HG03442 (cell line): ENCODE measurements at regions not wholly inside any gene's neighbourhood (a gene's known extent, or its start where the extent isn't known, plus 50 kb on each side); places are given as distances from the start of the nearest gene placed in this dataset.

ENCODE experiments used
- ATAC-seq: cut with Tn5 transposase; IDR thresholded peaks from one replicate; pipeline ENCODE4 v1.9.1; 2021; ENCODE audit warnings: mild to moderate bottlenecking, moderate library complexity; ENCODE audit not compliant: unreplicated experiment

DNA sequence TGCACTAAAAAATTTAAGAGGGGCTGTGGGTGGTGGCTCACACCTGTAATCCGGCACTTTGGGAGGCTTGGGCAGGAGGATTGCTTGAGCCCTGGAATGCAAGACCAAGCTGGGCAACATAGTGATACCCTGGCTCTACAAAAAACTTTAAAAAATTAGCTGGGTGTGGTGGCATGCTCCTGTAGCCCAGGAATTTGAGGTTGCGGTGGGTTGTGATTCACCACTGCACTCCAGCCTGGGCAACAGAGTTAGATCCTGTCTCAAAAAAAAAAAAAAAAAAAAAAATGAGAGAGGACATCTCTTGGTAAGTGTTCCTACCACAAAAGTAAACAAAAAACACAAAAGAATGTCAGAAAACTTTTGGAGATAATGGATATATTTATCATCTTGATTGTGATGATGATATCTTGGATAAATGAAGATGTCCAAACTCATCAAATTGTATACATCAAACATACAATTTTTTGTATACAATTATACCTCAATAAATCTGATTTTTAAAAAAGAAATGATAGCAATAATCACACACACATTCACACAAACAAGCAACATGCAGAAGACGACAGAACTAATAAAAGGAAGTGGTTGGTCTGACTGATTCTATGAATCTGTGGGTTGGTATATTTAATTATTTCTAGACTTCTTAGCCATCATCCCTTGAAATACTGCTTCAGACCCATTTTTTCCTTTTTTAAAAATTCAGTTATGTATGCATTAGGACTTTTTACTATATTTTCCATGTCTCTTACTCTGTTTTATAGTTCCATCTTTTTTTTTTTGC is 465.9 kb downstream of the PLA2G4A start:
- ATAC-seq, result no peak

DNA sequence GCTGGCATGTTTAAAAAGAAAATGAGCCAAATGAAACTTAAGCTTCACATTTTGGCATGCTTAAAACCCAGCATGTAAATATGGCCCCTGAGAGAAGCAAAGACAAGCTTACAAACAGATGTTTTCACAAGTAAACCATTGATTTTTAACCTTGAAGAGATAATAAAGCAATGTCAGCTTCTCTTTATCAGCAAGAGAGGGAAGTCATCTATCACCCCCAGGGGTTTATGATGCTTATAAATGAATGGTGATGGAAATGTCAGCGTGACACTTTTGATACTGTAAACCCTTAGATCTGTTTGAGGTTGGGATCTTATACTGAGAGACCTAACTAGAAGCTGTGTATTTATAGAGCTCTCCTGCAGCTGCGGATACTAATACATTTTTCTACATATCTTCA is 471.3 kb downstream of the PLA2G4A start:
- ATAC-seq, result no peak

DNA sequence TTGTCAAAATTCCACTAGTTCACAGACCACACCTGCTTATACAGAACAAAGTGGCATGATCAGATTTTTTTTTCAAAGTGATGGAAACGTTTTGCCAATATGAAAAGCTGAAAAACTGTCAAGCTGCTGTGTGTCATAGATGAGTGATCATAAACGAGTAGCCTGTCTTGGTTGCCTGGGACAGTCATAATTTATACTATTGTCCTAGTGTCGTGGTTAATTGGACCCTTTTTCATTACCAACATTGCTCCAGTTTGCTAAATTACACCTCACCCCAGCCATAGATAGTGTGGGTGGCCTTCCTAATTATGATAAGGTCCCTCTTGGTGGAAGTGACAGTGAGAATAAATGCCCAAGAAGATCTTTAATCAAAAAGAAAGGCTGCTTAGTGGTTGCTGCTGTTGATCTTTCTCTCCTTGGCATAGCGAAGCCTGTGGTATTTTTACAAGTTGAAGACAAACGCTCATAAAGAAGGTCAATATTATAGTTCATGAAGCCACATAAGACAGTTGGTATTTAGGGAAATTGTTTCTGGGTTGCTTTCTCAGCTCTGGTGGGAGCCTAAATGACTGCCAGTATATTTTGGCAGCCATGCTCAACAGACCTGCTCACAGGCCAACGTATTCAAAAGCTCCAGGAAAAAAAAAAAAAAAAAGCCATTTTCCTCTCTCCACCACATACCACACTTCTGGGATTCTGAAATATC is 478.1 kb downstream of the PLA2G4A start:
- no peak for ATAC-seq

DNA sequence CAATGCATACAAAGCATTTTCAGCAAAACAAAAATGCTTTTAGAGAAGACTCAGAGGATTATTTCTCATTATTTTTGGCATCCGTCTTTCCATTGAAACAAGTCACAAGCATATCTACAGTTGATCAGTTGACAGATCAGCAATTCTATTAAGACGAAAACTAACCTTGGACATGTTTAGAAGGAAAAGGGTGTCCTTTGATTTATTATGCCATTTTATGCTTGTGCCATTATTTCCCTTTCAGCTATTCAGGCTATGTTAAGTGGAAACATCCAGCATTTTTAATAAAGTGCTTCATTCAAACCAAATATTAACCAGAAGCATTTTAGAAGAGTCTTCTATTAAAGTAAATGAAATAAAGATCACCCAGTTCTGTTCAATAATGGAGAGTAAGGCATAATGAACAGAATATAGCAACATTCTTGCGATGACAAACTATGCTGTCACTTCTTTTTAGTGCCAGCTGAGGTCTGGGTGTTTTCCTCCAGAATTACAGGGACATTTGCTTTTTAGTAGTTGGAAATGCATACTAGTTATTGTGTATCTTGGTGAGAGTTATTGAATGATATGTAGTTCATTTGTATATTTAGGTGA is 481.4 kb downstream of the PLA2G4A start:
- no peak for ATAC-seq

DNA sequence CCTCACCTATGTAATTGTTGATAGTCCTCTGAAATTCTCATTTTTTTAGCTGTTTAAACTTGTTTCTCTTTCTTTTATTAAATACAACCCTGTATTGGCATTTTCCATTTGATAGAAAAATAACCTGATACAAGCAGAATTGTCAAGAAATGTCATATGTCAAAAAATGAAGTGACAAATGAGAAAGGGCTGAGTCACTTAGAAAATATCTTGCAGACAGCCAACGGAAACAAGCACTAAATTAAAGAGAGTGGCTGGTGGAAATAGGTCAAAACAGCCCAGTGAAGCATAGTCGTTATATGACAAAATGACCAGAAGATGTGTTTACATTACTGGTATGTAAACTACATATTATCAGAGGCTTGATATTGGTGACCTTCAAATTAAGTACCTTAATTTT is 484.4 kb downstream of the PLA2G4A start:
- ATAC-seq, result no peak

DNA sequence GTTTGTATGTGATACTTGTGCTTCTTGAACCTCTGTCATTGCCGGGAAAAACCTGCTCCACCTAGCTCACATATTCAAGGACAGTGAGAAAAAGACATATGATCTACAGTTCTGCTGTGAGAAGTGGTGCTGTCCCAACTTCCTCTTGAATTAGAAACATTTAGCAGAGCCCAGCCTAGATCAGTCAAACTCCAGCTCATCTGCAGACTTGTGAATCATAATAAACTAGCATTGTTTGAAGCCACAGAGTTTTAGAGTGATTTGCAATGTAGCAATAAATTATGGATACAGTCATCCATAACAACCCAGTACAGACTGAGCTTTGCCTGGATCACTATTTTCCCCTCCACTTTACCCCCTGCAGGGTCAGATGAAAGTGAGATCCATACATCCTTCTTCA is 497.8 kb downstream of the PLA2G4A start:
- no peak for ATAC-seq

DNA sequence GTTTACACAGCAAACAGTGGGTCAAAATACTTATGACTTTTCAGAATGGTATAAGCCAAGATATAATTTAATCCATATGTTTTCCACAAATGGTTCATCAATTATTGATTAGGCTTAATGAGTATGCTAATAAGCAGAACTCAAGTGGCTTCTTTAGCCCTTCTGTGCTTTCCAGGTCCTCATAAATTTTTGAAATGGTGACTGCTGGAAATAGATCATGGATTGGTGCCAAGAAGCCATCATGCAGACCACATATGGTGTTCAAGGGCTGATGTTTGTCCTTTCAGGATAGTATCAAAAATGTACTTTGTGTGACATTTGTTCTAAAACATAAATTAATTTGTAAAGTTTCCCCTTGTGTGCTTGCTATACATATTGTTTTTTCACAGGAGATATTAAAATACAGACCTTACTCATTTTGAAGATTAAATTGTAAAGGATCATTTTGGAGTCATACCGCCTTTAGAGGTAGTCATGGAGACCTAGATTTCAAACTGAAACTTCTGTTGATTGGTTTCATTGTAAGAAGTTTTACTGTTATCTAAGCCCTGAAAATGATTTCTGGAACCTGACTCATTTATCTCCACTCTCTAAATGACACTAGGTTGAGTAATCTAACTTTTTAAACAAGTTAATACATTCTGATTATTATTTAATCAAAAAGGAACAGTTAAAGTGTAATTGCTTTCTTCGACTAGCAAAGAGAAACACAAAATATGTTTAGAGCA is 507.9 kb downstream of the PLA2G4A start:
- ATAC-seq, result peak; percentile 50

DNA sequence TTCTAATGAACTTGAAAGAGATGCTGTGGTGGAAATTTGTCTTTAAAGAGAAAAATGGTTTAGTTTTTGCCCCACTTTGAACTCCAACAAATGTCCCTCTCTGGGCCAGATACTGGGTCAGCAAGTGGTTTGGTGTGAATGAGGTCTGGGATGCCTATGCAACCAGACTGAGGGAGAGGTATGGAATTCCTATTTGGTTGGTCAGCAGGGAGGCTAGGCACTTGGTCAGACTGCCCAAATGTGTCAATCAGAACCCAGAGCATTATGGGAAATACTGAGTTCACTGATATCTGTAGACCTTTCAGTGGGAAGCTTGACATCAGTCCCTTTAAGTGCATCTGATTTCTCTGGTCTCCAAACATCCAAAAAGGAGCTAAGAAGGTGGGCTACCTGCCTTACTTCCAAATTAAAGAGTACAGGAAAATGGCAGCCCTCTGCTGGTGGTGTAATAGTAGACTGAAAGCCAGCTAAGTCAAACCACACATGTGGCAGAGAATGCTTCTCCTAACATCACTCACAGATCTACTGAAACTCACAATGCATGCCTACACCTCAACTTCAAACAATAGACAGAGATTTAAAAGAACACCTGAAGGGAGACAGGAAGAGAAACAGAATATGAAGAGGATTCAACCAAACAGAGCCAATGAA is 510.1 kb downstream of the PLA2G4A start:
- ATAC-seq, result no peak

DNA sequence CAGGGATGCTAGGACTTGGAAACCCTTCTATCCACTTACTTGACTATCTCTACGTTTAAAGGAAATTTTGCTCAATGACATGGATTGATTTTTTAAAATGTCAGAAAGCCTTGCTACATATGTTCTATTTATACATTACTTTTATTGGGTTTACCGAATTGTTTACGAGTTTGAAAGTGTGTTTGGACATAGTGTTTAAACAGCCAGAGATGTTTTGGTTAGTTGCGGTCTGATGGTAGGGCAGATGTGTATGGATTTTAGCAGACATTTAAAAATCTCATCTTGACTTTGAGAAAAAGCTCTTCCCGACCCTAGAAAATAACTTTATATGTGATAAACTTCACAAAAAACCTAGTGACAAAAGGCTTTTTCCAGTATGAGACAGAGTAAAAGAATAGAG is 513.7 kb downstream of the PLA2G4A start:
- no peak for ATAC-seq

DNA sequence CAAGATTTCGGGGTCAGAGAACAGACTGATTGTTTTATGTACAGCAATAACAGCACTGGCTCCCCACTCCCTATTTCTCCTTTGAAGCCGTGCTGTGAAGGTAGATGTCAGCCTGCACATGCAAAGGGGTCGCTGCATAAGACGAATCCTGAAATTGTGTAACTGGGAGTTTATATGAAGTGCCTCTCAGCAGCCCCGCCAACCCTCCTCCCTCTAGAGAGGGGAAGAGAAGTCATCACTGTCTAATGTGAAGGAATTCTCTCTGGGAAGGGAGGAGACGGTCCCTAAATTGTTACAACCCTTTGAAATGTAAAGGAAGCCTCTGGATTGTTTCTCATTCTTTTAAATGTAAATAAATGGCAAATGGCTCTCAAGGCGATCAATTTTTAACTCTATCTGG is 545.3 kb downstream of the PLA2G4A start:
- no peak for ATAC-seq

DNA sequence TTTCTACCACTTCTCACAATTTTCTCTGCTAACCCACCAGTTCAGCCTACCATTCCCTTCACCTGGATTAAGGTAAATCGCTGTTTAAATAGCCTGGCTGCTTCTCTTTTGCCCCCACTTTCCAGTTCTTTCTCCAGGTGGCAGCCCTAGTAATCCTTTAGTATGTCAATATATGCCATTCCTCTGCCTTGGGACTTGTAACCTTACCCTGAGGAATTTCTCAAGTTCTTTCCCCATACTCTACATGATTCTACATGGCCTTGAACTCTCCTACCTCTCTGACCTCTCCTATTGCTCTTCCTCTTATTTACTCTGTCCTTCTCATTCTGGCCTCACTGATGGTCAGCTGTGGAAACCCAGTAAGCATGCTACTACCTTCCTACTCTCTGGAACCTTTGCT is 546.0 kb downstream of the PLA2G4A start:
- no peak for ATAC-seq

DNA sequence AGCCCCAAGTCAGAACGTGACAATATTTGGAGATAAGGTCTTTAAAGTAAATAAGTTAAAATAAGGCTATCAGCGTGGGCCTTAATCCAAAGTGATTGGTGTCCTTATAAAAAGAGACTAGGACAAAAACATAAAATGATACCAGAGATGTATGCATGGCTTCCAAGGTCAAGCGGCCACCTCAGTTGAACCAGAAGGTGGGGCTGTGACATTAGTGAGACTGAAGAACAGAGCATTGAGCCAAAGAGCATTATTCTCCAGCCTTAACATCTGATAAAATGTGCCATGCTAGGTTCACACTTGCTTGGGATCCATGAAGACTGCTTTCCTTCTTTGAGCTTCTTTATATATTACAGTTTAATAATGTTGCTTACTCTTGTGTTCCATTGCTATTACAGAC is 554.6 kb downstream of the PLA2G4A start:
- no peak for ATAC-seq

DNA sequence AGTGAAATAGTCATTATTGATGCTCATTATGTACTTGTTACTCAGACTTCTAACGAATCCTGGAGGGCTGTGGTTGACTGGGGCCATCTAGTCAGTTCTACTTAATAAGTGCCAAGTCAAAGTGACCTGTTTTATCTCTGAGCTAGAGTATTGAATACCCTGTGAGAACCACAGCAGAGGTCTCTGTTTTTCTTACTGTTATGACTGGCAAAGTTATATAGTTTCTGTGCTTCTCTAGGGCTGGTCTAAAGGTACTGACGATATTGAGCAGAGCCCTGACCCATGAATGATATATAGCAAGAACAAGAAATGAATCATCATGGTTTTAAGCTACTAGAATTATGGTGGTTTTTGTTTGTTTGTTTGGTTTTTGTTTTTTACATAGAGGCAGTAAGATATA is 555.8 kb downstream of the PLA2G4A start:
- peak; percentile 97 for ATAC-seq

DNA sequence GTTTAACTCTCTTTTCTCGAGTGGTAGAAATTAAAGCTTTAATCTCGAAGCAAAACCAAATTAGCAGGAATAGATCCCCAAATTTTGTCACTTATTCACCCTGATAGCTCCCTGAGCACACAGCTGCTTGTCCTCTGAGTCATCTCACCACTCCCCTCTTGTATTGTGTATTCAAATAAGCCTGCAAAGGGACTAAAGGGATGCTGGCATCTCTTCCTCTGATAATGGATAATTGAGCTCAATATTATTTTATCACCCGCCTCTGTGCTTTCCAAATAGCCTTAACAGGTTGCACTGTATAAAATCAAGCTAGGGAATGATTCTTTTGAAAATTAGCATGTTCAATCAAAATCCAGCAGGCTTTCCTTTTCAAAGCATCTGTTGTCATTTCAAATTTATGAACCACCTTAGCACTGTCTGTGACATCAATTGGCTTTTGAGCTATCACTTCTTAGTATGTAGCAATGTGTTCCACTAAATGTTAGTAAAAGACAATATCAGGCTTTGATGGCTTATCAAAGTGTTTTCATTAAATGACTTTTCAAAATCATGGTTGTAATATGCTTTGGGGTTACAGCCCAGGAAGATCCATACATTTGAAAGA is 561.6 kb downstream of the PLA2G4A start:
- ATAC-seq, result no peak

DNA sequence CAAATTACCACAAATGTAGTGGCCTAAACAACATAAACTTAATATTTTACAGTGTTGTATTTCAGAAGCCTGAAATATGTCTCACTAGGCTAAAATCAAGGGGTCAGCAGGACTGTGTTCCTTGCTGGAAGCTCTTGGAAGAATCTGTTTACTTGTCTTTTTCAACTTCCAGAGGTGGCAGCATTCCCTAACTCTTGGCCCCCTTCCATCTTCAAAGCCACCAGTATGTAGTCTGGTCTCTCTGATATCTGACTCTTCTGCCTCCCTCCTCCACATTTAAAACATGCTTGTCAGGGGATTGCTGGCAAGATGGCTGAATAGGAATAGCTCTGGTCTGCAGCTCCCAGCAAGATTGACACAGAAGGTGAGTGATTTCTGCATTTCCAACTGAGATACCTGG is 567.5 kb downstream of the PLA2G4A start:
- ATAC-seq, result no peak

DNA sequence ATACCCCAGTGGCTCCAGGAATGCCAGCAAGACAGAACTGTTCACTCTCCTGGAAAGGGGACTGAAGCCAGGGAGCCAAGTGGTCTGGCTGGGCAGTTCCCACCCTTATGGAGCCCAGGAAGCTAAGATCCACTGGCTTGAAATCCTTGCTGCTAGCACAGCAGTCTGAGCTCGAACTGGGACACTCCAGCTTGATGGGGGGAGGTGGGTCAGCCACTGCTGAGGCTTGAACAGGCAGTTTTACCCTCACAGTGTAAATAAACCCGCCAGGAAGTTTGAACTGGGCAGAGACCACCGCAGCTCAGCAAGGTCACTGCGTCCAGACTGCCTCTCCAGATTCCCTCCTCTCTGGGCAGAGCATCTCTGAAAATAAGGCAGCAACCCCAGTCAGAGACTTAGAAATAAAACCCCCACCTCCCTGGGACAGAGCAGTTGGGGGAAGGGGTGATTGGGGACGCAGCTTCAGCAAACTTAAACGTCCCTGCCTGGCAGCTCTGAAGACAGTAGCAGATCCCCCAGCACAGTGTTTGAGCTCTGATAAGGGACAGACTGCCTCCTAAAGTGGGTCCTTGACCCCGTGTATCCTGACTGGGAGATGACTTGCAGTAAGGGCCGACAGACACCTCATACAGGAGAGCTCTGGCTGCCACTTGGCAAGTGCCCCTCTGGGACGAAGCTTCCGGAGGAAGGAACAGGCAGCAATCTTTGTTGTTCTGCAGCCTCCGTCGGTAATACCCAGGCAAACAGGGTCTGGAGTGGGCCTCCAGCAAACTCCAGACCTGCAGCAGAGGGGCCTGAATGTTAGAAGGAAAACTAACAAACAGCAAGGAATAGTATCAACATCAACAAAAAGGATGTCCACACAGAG is 568.4 kb downstream of the PLA2G4A start:
- no peak for ATAC-seq

DNA sequence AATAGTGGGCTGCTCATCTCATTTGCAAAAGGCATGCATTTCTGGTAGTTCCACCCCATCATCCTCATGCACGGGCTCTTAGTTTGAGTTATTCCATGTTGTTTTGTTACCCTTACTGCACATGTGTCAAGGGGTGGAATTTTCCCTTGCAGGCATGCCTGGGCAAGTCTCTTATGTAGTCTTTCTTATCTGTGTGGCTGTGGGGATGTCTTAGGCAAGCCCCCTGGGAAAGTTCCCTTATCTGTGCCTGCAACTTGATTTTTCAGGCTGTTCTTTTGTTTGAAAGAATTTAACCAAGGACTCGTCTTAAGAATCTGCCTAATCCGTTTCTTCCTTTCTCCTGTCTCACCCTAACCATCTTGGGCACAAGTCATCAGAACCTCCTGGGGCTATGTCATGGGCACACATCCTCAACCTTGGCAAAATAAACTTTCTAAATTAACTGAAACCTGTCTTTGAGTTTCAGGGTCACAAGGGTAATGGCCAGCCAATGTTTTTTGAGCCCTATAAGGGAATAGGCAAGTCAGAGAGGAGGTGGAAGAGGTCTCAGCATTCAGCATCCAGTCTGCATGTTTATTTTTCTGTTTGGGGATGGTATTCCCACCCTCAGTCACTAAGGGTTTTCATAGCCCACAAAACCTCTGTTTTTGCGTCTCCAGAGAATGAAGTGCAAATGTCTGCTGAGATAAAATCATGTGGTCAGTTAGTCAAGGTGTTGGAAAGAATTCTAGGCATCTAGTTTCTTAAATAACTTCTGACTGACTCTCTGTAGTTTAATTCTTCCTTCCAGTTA is 579.7 kb downstream of the PLA2G4A start:
- peak; percentile 36 for ATAC-seq

DNA sequence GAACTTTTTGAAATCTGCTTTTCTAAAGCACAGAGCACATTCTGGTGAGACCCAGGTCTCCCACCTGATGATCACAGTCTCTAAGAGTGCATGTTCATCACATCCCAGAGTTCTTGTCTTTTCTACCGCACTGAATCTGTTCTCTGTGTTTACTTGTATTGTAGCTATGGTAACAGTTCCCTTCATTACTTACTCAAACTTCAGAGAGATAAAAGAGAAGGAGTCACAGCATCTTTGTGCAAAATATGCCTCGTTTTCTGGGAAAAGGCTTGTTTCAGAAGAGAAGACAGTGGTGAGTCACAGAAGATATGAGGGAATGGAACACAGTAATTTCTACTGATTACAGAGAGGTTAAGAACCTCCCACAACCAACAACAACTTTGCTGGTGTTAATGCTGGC is 580.6 kb downstream of the PLA2G4A start:
- no peak for ATAC-seq

DNA sequence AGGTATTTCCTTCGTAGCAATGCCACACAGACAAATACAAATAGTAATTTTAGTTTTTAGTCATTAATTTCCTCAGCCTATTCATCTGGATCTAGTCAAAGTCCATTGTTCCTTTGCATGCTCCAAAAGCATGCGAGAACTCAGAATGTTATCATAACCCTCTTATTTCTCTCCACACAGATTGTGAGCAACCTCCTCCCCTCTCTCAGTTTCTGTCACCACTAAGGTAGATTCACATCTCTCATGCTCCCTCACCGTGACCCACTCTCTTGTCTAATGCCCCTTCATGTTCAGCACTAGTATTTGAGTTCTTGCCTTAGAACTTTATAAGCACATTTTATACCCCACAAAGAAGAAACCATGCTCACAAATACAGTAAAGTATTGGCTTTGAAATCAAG is 582.4 kb downstream of the PLA2G4A start:
- ATAC-seq, result peak; percentile 61
